Large intestine (tissue), 3 donors: ENCODE measurements at regions not wholly inside any gene's neighbourhood (a gene's known extent, or its start where the extent isn't known, plus 50 kb on each side); places are given as distances from the start of the nearest gene placed in this dataset.
A peak's percentile ranks its signal among the peaks of the same experiment; 100 is the strongest.

Source experiments
- DNase-seq, 2 donors: peaks; one replicate each; pipeline versions ENCODE4 v3.0.0 to v3.0.0-alpha.2; 2013
- H3K27ac ChIP-seq: one replicate; pipeline ENCODE4 v1.5.1; 2013; ENCODE audit warnings: low read length
- H3K27me3 ChIP-seq: 2 replicates; pipeline ENCODE4 v1.6.1; 2013; ENCODE audit warnings: low read length; ENCODE audit not compliant: control insufficient read depth, insufficient read depth
- H3K36me3 ChIP-seq: 2 replicates; pipeline ENCODE4 v1.6.1; 2013; ENCODE audit warnings: low read length; ENCODE audit not compliant: control insufficient read depth, insufficient read depth
- H3K4me1 ChIP-seq: one replicate; pipeline ENCODE4 v1.6.1; 2013; ENCODE audit warnings: low read length; ENCODE audit not compliant: control insufficient read depth, insufficient read depth
- H3K4me3 ChIP-seq: one replicate; pipeline ENCODE4 v1.5.1; 2013; ENCODE audit warnings: low read length
- H3K9me3 ChIP-seq: one replicate; pipeline ENCODE4 v1.6.1; 2013; ENCODE audit warnings: mild to moderate bottlenecking, low read depth, low read length, moderate library complexity; ENCODE audit not compliant: control insufficient read depth
- WGBS: methylation state at CpG from one replicate; pipeline ENCODE4 v1.1.5; 2013; ENCODE audit warnings: low lambda C conversion rate; ENCODE audit not compliant: insufficient coverage; 5-methylcytosine and 5-hydroxymethylcytosine counted together

GRCh38 chr14:41298328-41298690 lies 308.4 kb upstream of the LRFN5 start:
- WGBS: 31% methylated on average over 2 of the region's 2 CpGs
- no peak for DNase-seq
- no peak overlapping the region for H3K27ac ChIP-seq
- no peaks in the 10 kb centered on the region for H3K9me3 ChIP-seq
- H3K36me3 ChIP-seq: no peaks in the 10 kb centered on the region
- H3K4me1 ChIP-seq: no peaks in the 10 kb centered on the region
- H3K4me3 ChIP-seq: no peak overlapping the region
- no peaks in the 10 kb centered on the region for H3K27me3 ChIP-seq

- DNase-seq: no peak
These were observed 308.9 kb upstream of the LRFN5 start for GRCh38 chr14:41297576-41298327.

DNA sequence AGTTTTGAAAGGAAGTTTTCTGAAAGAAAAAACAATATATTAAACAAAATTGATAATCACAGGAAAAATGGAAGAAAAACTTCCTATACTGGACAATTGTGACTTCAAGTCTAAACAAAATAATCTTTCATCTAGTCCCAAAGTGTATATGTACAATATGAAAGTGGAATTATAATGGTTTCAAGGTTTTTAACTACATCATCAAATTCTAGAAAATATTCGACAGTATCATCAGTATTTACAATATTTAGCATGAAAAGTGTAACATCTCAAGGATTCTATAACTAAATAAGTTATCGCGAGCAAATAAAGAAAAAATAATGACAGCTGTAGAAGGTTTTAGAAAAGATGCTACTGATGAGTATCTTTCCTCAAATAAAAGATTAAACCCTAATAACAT lies 310.9 kb upstream of the LRFN5 start:
- WGBS: 100% methylated on average over 3 of the region's 3 CpGs
- H3K36me3 ChIP-seq: no peaks in the 10 kb centered on the region
- H3K9me3 ChIP-seq: no peaks in the 10 kb centered on the region

More at GRCh38 chr14:41297576-41298327, 308.9 kb upstream of the LRFN5 start:
- Histone ChIP-seq H3K27ac (no peak overlapping the region), H3K4me3 (no peak overlapping the region), H3K9me3 (no peaks in the 10 kb centered on the region), H3K36me3 (no peaks in the 10 kb centered on the region), H3K27me3 (no peaks in the 10 kb centered on the region), H3K4me1 (no peaks in the 10 kb centered on the region)
- 65% methylated on average over 3 of the region's 5 CpGs for WGBS

DNA sequence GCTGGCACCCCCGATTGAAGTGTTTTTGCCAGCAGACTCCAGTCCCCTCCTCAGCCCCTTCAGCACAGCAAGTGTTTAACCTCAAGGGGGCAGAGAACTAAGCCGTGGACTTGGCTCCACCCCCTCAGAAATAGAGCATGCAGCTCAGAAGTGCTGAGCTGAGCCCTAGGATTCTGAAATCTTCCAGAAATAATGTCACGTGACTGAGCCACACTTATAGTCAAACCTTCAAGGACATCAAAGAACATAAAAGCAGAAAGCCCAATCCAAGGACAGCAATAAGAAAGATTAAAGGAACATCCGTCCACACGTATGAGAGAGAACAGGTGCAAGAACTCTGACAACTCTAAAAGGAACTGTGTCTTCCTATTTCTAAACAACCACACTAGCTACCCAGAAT lies 317.7 kb upstream of the LRFN5 start:
- Histone ChIP-seq H3K36me3 (no peaks in the 10 kb centered on the region), H3K27ac (no peak overlapping the region), H3K27me3 (no peaks in the 10 kb centered on the region), H3K4me3 (no peak overlapping the region), H3K9me3 (no peaks in the 10 kb centered on the region), H3K4me1 (no peaks in the 10 kb centered on the region)
- DNase-seq: no peak
- no CpG with 5 or more reads among the region's 5 CpGs for WGBS

More for the DNA sequence above, 310.9 kb upstream of the LRFN5 start:
- H3K4me1 ChIP-seq: no peaks in the 10 kb centered on the region
- no peaks in the 10 kb centered on the region for H3K27me3 ChIP-seq
- DNase-seq: no peak
- H3K27ac ChIP-seq: no peak overlapping the region
- no peak overlapping the region for H3K4me3 ChIP-seq

DNA sequence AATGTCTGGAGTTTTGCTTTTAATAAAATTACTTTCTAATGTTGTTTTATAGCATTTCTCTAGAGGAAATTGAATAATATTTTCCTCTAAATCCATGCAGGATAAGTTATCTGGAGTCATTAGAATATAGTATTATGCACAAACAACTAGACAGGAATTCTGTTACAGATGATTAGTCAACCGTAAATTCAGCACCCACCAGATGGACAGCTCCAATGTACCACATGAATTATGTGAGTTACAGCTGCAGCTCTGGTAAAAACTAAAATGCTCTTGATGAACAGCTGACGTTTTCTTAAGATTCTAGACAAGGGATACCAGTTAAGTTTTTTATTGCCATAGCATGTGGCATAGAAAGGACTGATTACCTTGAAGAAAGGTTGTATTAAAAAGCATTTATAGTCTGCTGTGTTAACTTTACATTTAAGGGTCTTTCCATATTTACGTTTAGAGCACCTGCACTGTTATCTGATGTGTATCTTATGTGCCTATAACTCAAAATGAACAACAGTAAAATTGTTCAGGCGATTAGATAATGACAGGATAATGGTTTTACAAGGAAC lies 321.4 kb upstream of the LRFN5 start:
- Histone ChIP-seq H3K9me3 (no peaks in the 10 kb centered on the region), H3K27ac (no peak overlapping the region), H3K27me3 (no peaks in the 10 kb centered on the region), H3K4me1 (no peaks in the 10 kb centered on the region), H3K4me3 (no peak overlapping the region), H3K36me3 (no peaks in the 10 kb centered on the region)
- peak; percentile 4 to 19 for DNase-seq
- WGBS: 17% methylated on average over 1 of the region's 4 CpGs

DNA sequence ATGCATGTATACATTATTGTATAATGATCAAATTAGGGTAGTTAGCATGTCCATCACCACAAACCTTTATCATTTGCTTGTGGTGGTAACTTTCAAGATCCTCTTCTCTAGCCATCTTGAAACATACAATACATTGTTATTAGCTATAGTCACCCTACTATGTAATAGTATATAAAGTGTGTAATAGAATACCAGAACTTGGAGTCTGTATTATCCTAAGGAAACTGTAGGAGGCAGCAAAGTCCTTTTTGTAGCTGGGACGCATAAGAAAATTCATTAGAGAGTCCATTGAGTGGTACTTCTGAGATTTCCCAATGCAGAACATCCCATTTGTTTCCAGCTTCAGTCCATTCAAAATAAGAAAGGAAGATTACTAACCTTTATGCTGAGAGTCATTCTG lies 325.9 kb upstream of the LRFN5 start:
- Histone ChIP-seq H3K27me3 (no peaks in the 10 kb centered on the region), H3K4me3 (no peak overlapping the region), H3K4me1 (no peaks in the 10 kb centered on the region), H3K36me3 (no peaks in the 10 kb centered on the region), H3K9me3 (no peaks in the 10 kb centered on the region), H3K27ac (no peak overlapping the region)
- WGBS: no CpG with 5 or more reads among the region's 1 CpG
- peak in 1 of 2 donors; percentile 3 for DNase-seq

GRCh38 chr14:41277450-41277849 lies 329.2 kb upstream of the LRFN5 start:
- Histone ChIP-seq H3K36me3 (no peaks in the 10 kb centered on the region), H3K27ac (no peak overlapping the region), H3K27me3 (no peaks in the 10 kb centered on the region), H3K4me3 (no peak overlapping the region), H3K4me1 (no peaks in the 10 kb centered on the region), H3K9me3 (no peaks in the 10 kb centered on the region)
- no peak for DNase-seq
- WGBS: 93% methylated on average over 2 of the region's 2 CpGs

GRCh38 chr14:41257476-41257875 lies 349.2 kb upstream of the LRFN5 start:
- Histone ChIP-seq H3K27ac (no peak overlapping the region), H3K9me3 (no peaks in the 10 kb centered on the region), H3K27me3 (no peaks in the 10 kb centered on the region), H3K4me3 (no peak overlapping the region), H3K4me1 (no peaks in the 10 kb centered on the region), H3K36me3 (no peaks in the 10 kb centered on the region)
- no CpG with 5 or more reads among the region's 2 CpGs for WGBS
- DNase-seq: no peak

DNA sequence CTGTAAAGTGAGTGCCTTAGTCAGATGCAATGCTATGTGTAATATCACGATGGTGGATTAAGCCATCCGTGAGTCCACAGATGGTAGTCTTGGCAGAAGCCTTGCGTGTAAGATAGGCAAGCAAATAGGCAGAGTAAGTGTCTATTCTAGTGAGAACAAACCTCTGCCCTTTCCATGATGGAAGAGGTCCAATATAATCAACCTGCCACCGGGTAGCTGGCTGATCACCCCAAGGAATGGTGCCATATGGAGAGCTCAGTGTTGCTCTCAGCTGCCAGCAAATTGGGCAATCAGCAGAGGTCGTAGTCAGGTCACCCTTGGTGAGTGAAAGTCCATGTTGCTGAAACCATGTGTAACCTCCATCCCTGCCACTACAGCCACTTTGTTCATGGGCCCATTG lies 371.2 kb upstream of the LRFN5 start:
- DNase-seq: no peak
- WGBS: no CpG with 5 or more reads among the region's 5 CpGs

DNA sequence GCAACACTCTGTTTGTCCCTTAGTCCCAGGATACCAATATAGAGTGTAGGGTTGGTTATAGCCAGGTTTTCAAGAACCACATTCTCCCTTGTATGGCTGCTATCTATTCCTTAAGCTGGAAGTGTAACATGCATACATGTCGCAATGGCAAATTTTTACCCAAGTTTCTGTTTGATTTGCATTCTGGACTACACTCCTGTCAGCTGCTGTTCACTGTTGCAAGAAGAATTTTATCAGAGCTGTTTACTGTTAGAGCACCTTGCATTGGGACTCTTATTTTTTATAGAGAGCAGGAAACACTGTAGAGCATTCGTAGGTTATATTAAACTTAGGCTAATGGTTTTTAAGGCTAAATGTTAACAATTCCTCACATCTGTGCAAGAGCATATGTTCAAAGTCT lies 376.0 kb upstream of the LRFN5 start:
- H3K27ac ChIP-seq: no peak overlapping the region
- H3K27me3 ChIP-seq: no peaks in the 10 kb centered on the region
- no peak overlapping the region for H3K4me3 ChIP-seq
- H3K9me3 ChIP-seq: no peaks in the 10 kb centered on the region
- no peak for DNase-seq
- no peaks in the 10 kb centered on the region for H3K36me3 ChIP-seq
- whole genome bisulfite sequencing: 100% methylated on average over 1 of the region's 2 CpGs
- no peaks in the 10 kb centered on the region for H3K4me1 ChIP-seq

More for the DNA sequence above, 371.2 kb upstream of the LRFN5 start:
- H3K27ac ChIP-seq: no peak overlapping the region
- H3K4me3 ChIP-seq: no peak overlapping the region
- no peaks in the 10 kb centered on the region for H3K4me1 ChIP-seq
- no peaks in the 10 kb centered on the region for H3K36me3 ChIP-seq
- H3K27me3 ChIP-seq: no peaks in the 10 kb centered on the region
- H3K9me3 ChIP-seq: no peaks in the 10 kb centered on the region

DNA sequence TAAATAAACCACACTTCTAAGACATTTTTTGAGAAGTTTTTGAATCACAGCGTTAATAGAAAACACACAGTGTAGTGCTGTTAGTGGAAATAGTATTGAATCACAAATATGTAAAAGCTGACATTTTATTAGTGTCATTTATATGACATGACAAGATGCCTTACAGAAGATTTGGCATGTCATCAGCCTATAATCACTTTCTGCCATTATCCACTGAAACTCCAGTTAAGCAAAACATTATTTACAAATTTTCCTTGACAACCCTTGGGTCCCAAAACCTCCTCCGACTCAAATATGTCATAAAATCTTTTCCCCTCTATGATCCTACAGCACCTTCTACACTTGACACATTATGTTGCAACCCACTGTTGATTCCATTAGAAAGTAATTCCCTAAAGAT lies 376.9 kb upstream of the LRFN5 start:
- Histone ChIP-seq H3K4me3 (no peak overlapping the region), H3K27me3 (no peaks in the 10 kb centered on the region), H3K27ac (no peak overlapping the region), H3K36me3 (no peaks in the 10 kb centered on the region), H3K9me3 (no peaks in the 10 kb centered on the region), H3K4me1 (no peaks in the 10 kb centered on the region)
- 83% methylated on average over 1 of the region's 2 CpGs for WGBS
- no peak for DNase-seq
